Kidney epithelial cell (primary cell): ENCODE measurements at regions not wholly inside any gene's neighbourhood (a gene's known extent, or its start where the extent isn't known, plus 50 kb on each side); places are given as distances from the start of the nearest gene placed in this dataset.

Experiments
- DNase-seq: peaks from one replicate; pipeline ENCODE4 v3.0.0-alpha.2; 2010; ENCODE audit warnings: low read depth
- H3K27me3 ChIP-seq: 2 replicates; pipeline ENCODE4 v1.6.0; 2011; ENCODE audit warnings: low read length; ENCODE audit not compliant: control insufficient read depth, insufficient read depth
- H3K36me3 ChIP-seq: 2 replicates; pipeline ENCODE4 v1.5.1; 2011; ENCODE audit warnings: low read length; ENCODE audit not compliant: control insufficient read depth, insufficient read depth
- H3K4me3 ChIP-seq: 2 replicates; pipeline ENCODE4 v1.5.1; 2011; ENCODE audit warnings: low read depth, mild to moderate bottlenecking, control low read depth, low read length
- TF ChIP-seq, protein P1 (sequence below): IDR thresholded peaks from 2 replicates; pipeline ENCODE4 v1.5.1; 2011; ENCODE audit warnings: mild to moderate bottlenecking, moderate library complexity, low read length, control low read depth, inconsistent platforms; ENCODE audit not compliant: insufficient read depth, poor library complexity, severe bottlenecking

DNA sequence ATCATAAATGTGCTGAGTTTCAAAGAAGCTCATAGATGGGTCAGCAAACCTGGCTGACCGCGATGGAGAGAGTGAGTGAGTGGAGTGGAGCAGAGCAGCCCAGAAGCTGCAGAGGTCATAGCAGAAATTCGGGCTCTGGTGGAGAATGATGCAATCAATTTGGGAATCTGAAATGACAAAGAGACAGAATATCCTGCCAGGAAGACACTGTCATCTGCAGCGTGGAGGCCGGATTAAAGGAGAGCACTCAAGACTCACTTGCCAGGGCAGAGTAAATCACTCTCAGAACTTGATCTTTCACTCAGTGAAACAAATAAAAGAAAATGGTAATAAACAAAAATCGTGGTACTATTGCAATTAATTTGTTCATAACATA is 109.6 kb upstream of the RREB1 start:
- TF ChIP-seq, protein P1, sequence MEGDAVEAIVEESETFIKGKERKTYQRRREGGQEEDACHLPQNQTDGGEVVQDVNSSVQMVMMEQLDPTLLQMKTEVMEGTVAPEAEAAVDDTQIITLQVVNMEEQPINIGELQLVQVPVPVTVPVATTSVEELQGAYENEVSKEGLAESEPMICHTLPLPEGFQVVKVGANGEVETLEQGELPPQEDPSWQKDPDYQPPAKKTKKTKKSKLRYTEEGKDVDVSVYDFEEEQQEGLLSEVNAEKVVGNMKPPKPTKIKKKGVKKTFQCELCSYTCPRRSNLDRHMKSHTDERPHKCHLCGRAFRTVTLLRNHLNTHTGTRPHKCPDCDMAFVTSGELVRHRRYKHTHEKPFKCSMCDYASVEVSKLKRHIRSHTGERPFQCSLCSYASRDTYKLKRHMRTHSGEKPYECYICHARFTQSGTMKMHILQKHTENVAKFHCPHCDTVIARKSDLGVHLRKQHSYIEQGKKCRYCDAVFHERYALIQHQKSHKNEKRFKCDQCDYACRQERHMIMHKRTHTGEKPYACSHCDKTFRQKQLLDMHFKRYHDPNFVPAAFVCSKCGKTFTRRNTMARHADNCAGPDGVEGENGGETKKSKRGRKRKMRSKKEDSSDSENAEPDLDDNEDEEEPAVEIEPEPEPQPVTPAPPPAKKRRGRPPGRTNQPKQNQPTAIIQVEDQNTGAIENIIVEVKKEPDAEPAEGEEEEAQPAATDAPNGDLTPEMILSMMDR = no peak
- Histone ChIP-seq H3K27me3 (no peaks in the 10 kb centered on the region), H3K36me3 (no peaks in the 10 kb centered on the region), H3K4me3 (no peak overlapping the region)
- no peak for DNase-seq

DNA sequence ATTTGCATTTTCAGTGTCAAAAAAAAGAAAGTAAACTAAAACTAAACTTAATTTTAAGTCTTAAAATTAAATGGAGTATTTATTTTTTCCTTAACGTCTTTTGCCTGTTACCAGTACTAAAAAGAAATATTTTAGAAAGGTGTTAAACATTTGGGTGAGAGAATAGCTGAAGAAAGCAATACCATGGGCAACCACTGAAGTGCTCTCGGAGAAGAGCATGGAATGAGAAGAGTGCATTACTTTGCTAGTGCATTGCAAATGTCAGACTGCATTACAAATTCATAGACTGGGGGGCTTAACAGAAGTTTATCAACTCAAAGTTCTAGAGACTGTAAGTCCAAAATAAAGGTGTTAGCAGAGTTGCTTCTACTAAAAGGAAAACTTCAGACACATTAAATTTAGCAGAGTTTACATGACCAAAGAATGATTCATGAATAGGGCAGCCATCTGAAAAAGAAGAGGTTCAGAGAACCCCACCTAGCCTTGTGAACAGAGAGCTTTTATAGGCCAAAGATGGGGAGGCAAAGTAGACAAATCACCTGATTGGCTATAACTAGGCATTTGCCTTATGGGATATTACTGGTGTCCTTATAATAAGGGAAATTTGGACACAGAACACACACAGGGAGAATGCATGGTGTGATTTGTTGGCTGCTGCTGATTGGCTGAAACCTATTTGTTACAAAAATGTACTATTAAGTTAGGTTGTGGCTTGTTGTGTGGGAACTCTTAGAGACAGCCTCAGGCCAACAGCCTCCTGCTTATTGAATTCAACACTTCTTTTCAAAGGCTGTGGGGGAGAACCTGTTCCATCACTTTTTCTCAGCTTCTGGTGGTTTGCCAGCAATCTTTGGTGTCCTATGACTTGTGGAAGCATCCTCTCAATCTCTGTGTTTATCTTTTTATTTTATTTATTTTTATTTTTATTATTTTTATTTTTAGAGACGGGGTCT is 106.7 kb upstream of the RREB1 start:
- TF ChIP-seq, protein P1 = no peak
- Histone ChIP-seq H3K36me3 (no peaks in the 10 kb centered on the region), H3K4me3 (no peak overlapping the region), H3K27me3 (no peaks in the 10 kb centered on the region)
- DNase-seq = no peak

DNA sequence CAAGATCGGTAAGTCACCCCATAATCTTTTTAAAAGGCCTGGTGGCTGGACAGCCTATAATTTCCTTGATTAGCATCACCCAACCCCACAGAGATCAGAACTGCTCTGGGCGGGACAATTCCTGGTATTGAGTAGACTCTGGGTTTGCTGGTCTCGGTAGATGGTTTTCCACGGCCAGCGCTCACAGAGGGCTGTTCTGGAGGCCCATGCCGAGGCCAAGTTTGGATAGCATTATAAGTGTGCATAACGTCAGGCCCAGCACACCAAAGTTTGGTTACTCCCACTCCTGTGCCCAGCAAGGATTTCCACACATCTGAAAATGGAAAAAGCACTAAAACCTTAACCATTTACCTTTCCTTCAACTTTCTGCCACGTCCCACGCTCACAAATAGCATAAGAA is 104.7 kb upstream of the RREB1 start:
- Histone ChIP-seq H3K36me3 (no peaks in the 10 kb centered on the region), H3K4me3 (no peak overlapping the region), H3K27me3 (no peaks in the 10 kb centered on the region)
- TF ChIP-seq, protein P1 = no peak
- no peak for DNase-seq

DNA sequence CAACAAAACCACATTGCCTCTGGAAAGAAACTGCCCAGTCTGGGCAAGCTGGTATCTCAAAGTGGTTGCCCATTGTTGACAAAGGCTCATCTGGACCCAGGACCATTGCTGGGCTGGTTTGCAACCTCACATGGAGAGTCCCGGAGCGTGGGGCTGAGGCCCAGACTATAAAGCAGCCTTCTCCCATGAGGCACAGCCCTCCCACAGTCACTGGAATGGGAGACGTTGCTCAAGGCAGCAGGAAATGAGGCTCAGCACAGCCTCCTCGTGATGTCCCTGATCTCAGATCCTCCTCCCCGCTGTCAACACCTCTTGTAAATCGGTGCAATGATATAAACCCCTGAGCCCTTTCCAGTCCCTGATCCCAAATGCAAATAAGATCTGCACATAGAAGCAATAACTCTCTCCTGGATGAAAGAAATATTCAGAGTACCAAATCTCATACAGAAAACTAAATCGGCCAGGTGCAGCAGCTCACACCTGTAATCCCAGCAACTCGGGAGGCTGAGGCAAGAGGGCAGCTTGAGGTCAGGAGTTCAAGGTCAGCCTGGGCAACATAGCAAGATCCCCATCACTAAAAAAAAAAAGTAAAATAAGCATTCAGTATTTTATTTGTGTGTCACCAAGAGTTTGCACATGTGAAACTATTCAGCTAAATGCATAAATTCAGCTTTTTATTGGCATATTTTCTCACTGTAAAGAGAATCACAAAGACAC is 103.0 kb upstream of the RREB1 start:
- TF ChIP-seq, protein P1 = no peak
- Histone ChIP-seq H3K27me3 (no peaks in the 10 kb centered on the region), H3K36me3 (no peaks in the 10 kb centered on the region), H3K4me3 (no peak overlapping the region)
- DNase-seq = no peak

DNA sequence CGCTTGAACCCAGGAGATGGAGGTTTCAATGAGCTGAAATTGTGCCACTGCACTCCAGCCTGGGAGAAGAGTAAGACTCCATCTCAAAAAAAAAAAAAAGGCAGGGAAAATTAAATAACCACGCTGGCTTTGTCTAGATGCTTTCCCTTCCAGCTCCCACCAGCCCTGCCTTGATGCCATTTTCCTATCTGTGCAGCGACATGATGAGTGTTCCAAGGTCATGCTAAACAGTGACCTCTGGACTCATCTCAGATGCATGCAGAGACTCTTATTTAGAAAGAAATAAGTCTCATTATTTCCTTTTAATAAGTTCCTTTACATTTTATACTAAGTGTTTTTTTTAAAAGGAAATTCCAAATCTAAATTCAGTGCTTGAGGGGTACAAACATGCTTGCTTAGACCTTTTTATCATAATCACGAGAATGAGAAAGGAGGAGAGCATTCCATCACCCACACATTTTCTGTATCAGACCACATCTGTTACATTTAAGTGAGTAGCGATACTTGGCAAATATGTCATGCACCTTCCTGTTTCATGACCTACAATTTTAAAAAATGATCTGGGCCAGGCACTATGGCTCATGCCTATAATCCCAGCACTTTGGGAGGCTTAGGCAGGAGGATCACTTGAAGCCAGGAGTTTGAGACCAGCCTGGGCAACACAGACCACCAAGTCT is 101.1 kb upstream of the RREB1 start:
- TF ChIP-seq, protein P1 = no peak
- no peak overlapping the region for H3K4me3 ChIP-seq
- H3K27me3 ChIP-seq = no peaks in the 10 kb centered on the region
- H3K36me3 ChIP-seq = no peaks in the 10 kb centered on the region
- DNase-seq = no peak
